A673 (cell line): ENCODE measurements at regions not wholly inside any gene's neighbourhood (a gene's known extent, or its start where the extent isn't known, plus 50 kb on each side); places are given as distances from the start of the nearest gene placed in this dataset.

Experiments
- BruUV-seq: library from RNA; stranded (reverse); fragments of 400-500 nt; replicated peaks from 2 replicates; lab custom pipeline; 2021; lab: Mats Ljungman, UMichigan
- CTCF ChIA-PET: fragments of 300-600 bp; sonication (Branson Sonifier 250); formaldehyde crosslinking; loops from one replicate; lab custom pipeline; 2022; ENCODE audit warnings: antibody characterized with exemption; lab: Charles Lee
- POLR2A ChIA-PET: fragments of 300-600 bp; sonication (Branson Sonifier 250); formaldehyde crosslinking; loops from one replicate; lab custom pipeline; 2022; ENCODE audit warnings: antibody characterized with exemption; ENCODE audit not compliant: low non-redundant PET; lab: Charles Lee
- DNase-seq: peaks from one replicate; pipeline ENCODE4 v3.0.0-alpha.2; 2015; ENCODE audit warnings: low spot score
- H3K27ac ChIP-seq: fragments of 200-600 bp; sonication (generic); 2 replicates; pipeline ENCODE4 v1.5.1; 2016; ENCODE audit warnings: mixed run types, low read depth, mild to moderate bottlenecking, mixed read lengths, antibody characterized with exemption, low read length; ENCODE audit not compliant: poor library complexity, severe bottlenecking
- H3K27me3 ChIP-seq: fragments of 200-600 bp; sonication (generic); replicated peaks from 2 replicates; pipeline ENCODE4 v1.6.1; 2017; ENCODE audit warnings: mixed run types, low read depth, mild to moderate bottlenecking, mixed read lengths, antibody characterized with exemption, low read length; ENCODE audit not compliant: insufficient read depth, poor library complexity
- H3K36me3 ChIP-seq: fragments of 200-600 bp; sonication (generic); 2 replicates; pipeline ENCODE4 v1.6.1; 2016; ENCODE audit warnings: mixed run types, mild to moderate bottlenecking, mixed read lengths, antibody characterized with exemption, low read length; ENCODE audit not compliant: insufficient read depth, poor library complexity, severe bottlenecking
- H3K4me1 ChIP-seq: fragments of 200-600 bp; sonication (generic); 2 replicates; pipeline ENCODE4 v1.6.1; 2017; ENCODE audit warnings: mixed run types, mild to moderate bottlenecking, mixed read lengths, antibody characterized with exemption, low read length; ENCODE audit not compliant: insufficient read depth, poor library complexity, severe bottlenecking
- H3K4me3 ChIP-seq: fragments of 200-600 bp; sonication (generic); 2 replicates; pipeline ENCODE4 v1.5.1; 2016; ENCODE audit warnings: low read depth, mixed run types, mild to moderate bottlenecking, mixed read lengths, low read length; ENCODE audit not compliant: poor library complexity, severe bottlenecking
- H3K9me3 ChIP-seq: fragments of 200-600 bp; sonication (generic); 2 replicates; pipeline ENCODE4 v1.6.1; 2016; ENCODE audit warnings: mixed run types, low read depth, mild to moderate bottlenecking, mixed read lengths, antibody characterized with exemption, low read length; ENCODE audit not compliant: poor library complexity, severe bottlenecking
- EZH2 ChIP-seq: fragments of 200-600 bp; sonication (generic); IDR thresholded peaks from 2 replicates; pipeline ENCODE4 v1.6.1; 2017; ENCODE audit warnings: borderline replicate concordance, low read depth, mild to moderate bottlenecking, mixed read lengths, antibody characterized with exemption, low read length; ENCODE audit not compliant: poor library complexity, severe bottlenecking
- intact Hi-C: fragments of 100-400 bp; cut with micrococcal nuclease; formaldehyde crosslinking; loops from one replicate; pipeline ENCODE4 v1.10.0; 2022; ENCODE audit not compliant: unreplicated experiment
- TF ChIP-seq, protein P1 (sequence below): fragments of 300-800, 200-600 bp; sonication (generic); conservative IDR thresholded peaks from 2 replicates; pipeline ENCODE4 v1.5.1; 2017; ENCODE audit warnings: low read depth, mild to moderate bottlenecking, antibody characterized with exemption, low read length, moderate library complexity, mixed read lengths

DNA sequence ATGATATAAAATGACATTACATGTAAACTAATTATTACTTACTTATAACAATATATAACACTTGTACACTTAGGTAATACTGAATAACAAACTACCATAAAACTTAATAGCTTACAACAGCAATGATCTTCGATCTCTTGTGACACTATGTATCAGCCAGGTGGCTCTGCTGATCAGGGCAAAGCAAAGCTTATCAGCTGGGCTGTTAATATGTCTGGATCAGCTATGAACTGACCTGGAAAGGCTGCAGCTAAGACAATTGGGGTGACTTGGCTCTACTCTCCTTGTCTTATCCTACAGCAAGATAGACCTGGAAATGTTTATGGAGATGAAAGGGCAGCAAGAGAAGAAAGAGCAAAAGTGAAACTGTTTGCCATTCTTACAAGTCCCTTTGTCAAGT is 511.3 kb downstream of the TLR4 start:
- Histone ChIP-seq H3K4me3 (no peak overlapping the region), H3K27ac (no peak overlapping the region), H3K9me3 (no peaks in the 10 kb centered on the region), H3K36me3 (no peaks in the 10 kb centered on the region), H3K4me1 (no peaks in the 10 kb centered on the region), H3K27me3 (no peaks in the 10 kb centered on the region)
- no TSS peak for BruUV-seq
- intact Hi-C loops = no loop called here
- no peak for DNase-seq
- TF ChIP-seq, protein P1, sequence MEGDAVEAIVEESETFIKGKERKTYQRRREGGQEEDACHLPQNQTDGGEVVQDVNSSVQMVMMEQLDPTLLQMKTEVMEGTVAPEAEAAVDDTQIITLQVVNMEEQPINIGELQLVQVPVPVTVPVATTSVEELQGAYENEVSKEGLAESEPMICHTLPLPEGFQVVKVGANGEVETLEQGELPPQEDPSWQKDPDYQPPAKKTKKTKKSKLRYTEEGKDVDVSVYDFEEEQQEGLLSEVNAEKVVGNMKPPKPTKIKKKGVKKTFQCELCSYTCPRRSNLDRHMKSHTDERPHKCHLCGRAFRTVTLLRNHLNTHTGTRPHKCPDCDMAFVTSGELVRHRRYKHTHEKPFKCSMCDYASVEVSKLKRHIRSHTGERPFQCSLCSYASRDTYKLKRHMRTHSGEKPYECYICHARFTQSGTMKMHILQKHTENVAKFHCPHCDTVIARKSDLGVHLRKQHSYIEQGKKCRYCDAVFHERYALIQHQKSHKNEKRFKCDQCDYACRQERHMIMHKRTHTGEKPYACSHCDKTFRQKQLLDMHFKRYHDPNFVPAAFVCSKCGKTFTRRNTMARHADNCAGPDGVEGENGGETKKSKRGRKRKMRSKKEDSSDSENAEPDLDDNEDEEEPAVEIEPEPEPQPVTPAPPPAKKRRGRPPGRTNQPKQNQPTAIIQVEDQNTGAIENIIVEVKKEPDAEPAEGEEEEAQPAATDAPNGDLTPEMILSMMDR = no peak
- TF ChIP-seq EZH2 = no peak
- POLR2A ChIA-PET = no interaction called here
- CTCF ChIA-PET = no interaction called here

DNA sequence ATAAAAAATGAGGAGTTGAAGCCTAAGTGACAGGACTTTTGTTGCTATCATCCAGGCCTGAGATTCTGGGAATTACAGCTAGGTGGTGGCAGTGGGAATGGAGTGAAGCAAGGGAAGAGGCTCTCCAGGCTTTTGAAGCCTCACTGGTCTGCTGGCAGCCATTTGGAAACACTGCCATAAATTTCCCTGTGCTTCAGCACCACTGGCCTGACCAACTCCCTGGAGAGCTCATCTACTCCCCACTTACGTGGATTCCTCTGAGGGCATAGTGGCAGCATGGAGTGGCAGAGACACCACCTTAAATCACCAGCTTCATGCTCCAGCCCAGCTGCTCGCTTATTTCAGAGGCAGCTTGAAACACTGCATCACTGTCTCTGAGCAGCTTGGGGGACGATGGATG is 518.2 kb downstream of the TLR4 start:
- POLR2A ChIA-PET = no interaction called here

DNA sequence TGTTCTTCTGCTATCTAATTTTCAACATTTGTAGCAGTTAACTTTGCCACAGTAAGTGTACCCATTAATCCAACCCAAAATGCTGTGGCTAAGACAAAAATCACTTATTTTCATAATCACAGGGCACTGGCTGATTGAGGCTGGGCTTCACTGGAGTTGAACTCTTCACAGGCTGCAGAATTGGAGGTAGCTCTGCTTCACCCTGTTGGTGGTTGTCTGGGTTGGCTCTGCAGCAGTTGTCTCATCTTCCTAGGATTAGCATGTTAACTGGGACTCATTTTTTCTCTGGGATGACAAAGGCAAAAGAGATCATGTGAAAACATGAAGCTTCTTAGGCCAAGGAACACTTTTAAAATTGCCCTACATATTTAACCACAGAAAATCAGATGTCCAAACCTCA is 518.9 kb downstream of the TLR4 start:
- Histone ChIP-seq H3K27ac (no peak overlapping the region), H3K36me3 (no peaks in the 10 kb centered on the region), H3K4me1 (no peaks in the 10 kb centered on the region), H3K4me3 (no peak overlapping the region), H3K9me3 (no peaks in the 10 kb centered on the region), H3K27me3 (no peaks in the 10 kb centered on the region)
- intact Hi-C loops = no loop called here
- POLR2A ChIA-PET = no interaction called here
- no peak for DNase-seq
- BruUV-seq = no TSS peak
- CTCF ChIA-PET = no interaction called here
- TF ChIP-seq EZH2 = no peak
- TF ChIP-seq, protein P1 = no peak

More for the DNA sequence above, 518.2 kb downstream of the TLR4 start:
- BruUV-seq = no TSS peak
- H3K4me1 ChIP-seq = no peaks in the 10 kb centered on the region
- H3K27me3 ChIP-seq = no peaks in the 10 kb centered on the region
- no peak for DNase-seq
- no peak overlapping the region for H3K27ac ChIP-seq
- no peaks in the 10 kb centered on the region for H3K9me3 ChIP-seq
- H3K4me3 ChIP-seq = no peak overlapping the region
- TF ChIP-seq, protein P1 = no peak
- TF ChIP-seq EZH2 = no peak
- no peaks in the 10 kb centered on the region for H3K36me3 ChIP-seq
- intact Hi-C loops = no loop called here
- CTCF ChIA-PET = no interaction called here
